HG03378 (cell line): ENCODE measurements at regions not wholly inside any gene's neighbourhood (a gene's known extent, or its start where the extent isn't known, plus 50 kb on each side); places are given as distances from the start of the nearest gene placed in this dataset.
"Not testable (repeated sequence)": the region's sequence is repeated elsewhere in the genome, so short reads cannot be mapped to it uniquely, and the experiment has no call there.

Experiments
- ATAC-seq: cut with Tn5 transposase; IDR thresholded peaks from one replicate; pipeline ENCODE4 v1.9.1; 2021; ENCODE audit warnings: mild to moderate bottlenecking, moderate library complexity; ENCODE audit not compliant: unreplicated experiment

- ATAC-seq = not testable (repeated sequence)
These were observed 871.7 kb downstream of the IGSF11 start for GRCh38 chr3:118162627-118163588.

- no peak for ATAC-seq
These were observed 869.2 kb downstream of the IGSF11 start for GRCh38 chr3:118165413-118165812.

GRCh38 chr3:118167571-118167970 is 867.1 kb downstream of the IGSF11 start:
- ATAC-seq = no peak

- ATAC-seq = no peak
These were observed 866.5 kb downstream of the IGSF11 start for GRCh38 chr3:118168175-118168574.

- ATAC-seq = no peak
These were observed 863.3 kb downstream of the IGSF11 start for GRCh38 chr3:118171236-118171852.

- ATAC-seq = no peak
These were observed 853.8 kb downstream of the IGSF11 start for GRCh38 chr3:118180853-118181252.

GRCh38 chr3:118181274-118181673 is 853.4 kb downstream of the IGSF11 start:
- no peak for ATAC-seq

- ATAC-seq = no peak
These were observed 848.6 kb downstream of the IGSF11 start for GRCh38 chr3:118186051-118186450.

- no peak for ATAC-seq
These were observed 847.4 kb downstream of the IGSF11 start for GRCh38 chr3:118187221-118187620.

- no peak for ATAC-seq
These were observed 838.5 kb downstream of the IGSF11 start for GRCh38 chr3:118196183-118196582.

- no peak for ATAC-seq
These were observed 835.6 kb downstream of the IGSF11 start for GRCh38 chr3:118199044-118199443.

- ATAC-seq = no peak
These were observed 830.5 kb downstream of the IGSF11 start for GRCh38 chr3:118204052-118204656.

GRCh38 chr3:118207271-118207670 is 827.4 kb downstream of the IGSF11 start:
- no peak for ATAC-seq

- no peak for ATAC-seq
These were observed 826.0 kb downstream of the IGSF11 start for GRCh38 chr3:118208642-118209041.

GRCh38 chr3:118213892-118214291 is 820.8 kb downstream of the IGSF11 start:
- no peak for ATAC-seq

- no peak for ATAC-seq
These were observed 808.4 kb downstream of the IGSF11 start for GRCh38 chr3:118226206-118226605.

- ATAC-seq = no peak
These were observed 807.5 kb downstream of the IGSF11 start for GRCh38 chr3:118227191-118227590.

GRCh38 chr3:118228151-118228550 is 806.5 kb downstream of the IGSF11 start:
- ATAC-seq = no peak

GRCh38 chr3:118229196-118229595 is 805.5 kb downstream of the IGSF11 start:
- no peak for ATAC-seq

- ATAC-seq = no peak
These were observed 803.1 kb downstream of the IGSF11 start for GRCh38 chr3:118231578-118231977.

GRCh38 chr3:118239253-118239652 is 795.4 kb downstream of the IGSF11 start:
- no peak for ATAC-seq

- ATAC-seq = no peak
These were observed 789.9 kb downstream of the IGSF11 start for GRCh38 chr3:118244761-118245160.
